ENCODE measurements at regions not wholly inside any gene's neighbourhood (a gene's known extent, or its start where the extent isn't known, plus 50 kb on each side); places are given as distances from the start of the nearest gene placed in this dataset.

- no peaks in the 10 kb centered on the region for H3K4me1 Mint-ChIP-seq (ENCODE audit: low read depth in 2 of 2)
- H3K27ac Mint-ChIP-seq: no peak overlapping the region
- no peaks in the 10 kb centered on the region for H3K36me3 Mint-ChIP-seq (ENCODE audit: insufficient read depth)
- DNase-seq (no peak), ATAC-seq (replicated peaks) (no peak)
- no peaks in the 10 kb centered on the region for H3K27me3 Mint-ChIP-seq
- H3K9me3 Mint-ChIP-seq: peaks cover 8 to 18% of the 10 kb centered on the region in 2 donors
- H3K4me3 Mint-ChIP-seq: no peak overlapping the region
Observed at GRCh38 chr4:181202240-181202639, 1041.0 kb upstream of the TENM3 start.

- Mint-ChIP-seq H3K27me3 (no peaks in the 10 kb centered on the region), H3K4me3 (no peak overlapping the region), H3K36me3 (ENCODE audit: insufficient read depth) (no peaks in the 10 kb centered on the region), H3K4me1 (ENCODE audit: low read depth in 2 of 2) (no peaks in the 10 kb centered on the region), H3K9me3 (peaks cover 8 to 22% of the 10 kb centered on the region in 2 donors), H3K27ac (no peak overlapping the region)
- DNase-seq (no peak), ATAC-seq (replicated peaks) (no peak)
Observed at GRCh38 chr4:181204109-181204508, 1039.1 kb upstream of the TENM3 start.

GRCh38 chr4:181213551-181213950 lies 1029.7 kb upstream of the TENM3 start:
- H3K36me3 Mint-ChIP-seq (ENCODE audit: insufficient read depth): no peaks in the 10 kb centered on the region
- H3K4me1 Mint-ChIP-seq (ENCODE audit: low read depth in 2 of 2): no peaks in the 10 kb centered on the region

GRCh38 chr4:181216501-181216900 lies 1026.7 kb upstream of the TENM3 start:
- Mint-ChIP-seq H3K4me1 (ENCODE audit: low read depth in 2 of 2) (no peaks in the 10 kb centered on the region), H3K27me3 (no peaks in the 10 kb centered on the region), H3K27ac (no peak overlapping the region), H3K36me3 (ENCODE audit: insufficient read depth) (no peaks in the 10 kb centered on the region), H3K4me3 (no peak overlapping the region), H3K9me3 (peaks cover 1 to 14% of the 10 kb centered on the region in 2 donors)
- no peak for ATAC-seq (replicated peaks)
- no peak for DNase-seq

More at GRCh38 chr4:181213551-181213950, 1029.7 kb upstream of the TENM3 start:
- H3K27ac Mint-ChIP-seq: no peak overlapping the region
- peaks cover 10 to 16% of the 10 kb centered on the region in 2 donors for H3K9me3 Mint-ChIP-seq
- H3K27me3 Mint-ChIP-seq: no peaks in the 10 kb centered on the region
- DNase-seq (no peak), ATAC-seq (replicated peaks) (no peak)
- H3K4me3 Mint-ChIP-seq: no peak overlapping the region

GRCh38 chr4:181219783-181220416 lies 1023.3 kb upstream of the TENM3 start:
- H3K27ac Mint-ChIP-seq: no peak overlapping the region
- H3K4me3 Mint-ChIP-seq: no peak overlapping the region
- H3K4me1 Mint-ChIP-seq (ENCODE audit: low read depth in 2 of 2): no peaks in the 10 kb centered on the region
- H3K9me3 Mint-ChIP-seq: peaks cover 3 to 11% of the 10 kb centered on the region in 2 donors
- no peaks in the 10 kb centered on the region for H3K36me3 Mint-ChIP-seq (ENCODE audit: insufficient read depth)
- ATAC-seq (replicated peaks) (no peak), DNase-seq (no peak)
- no peaks in the 10 kb centered on the region for H3K27me3 Mint-ChIP-seq

- no peak for DNase-seq
- no peak for ATAC-seq (replicated peaks)
- peaks cover 2 to 13% of the 10 kb centered on the region in 2 donors for H3K9me3 Mint-ChIP-seq
- no peaks in the 10 kb centered on the region for H3K4me1 Mint-ChIP-seq (ENCODE audit: low read depth in 2 of 2)
- no peaks in the 10 kb centered on the region for H3K27me3 Mint-ChIP-seq
- no peaks in the 10 kb centered on the region for H3K36me3 Mint-ChIP-seq (ENCODE audit: insufficient read depth)
- no peak overlapping the region for H3K4me3 Mint-ChIP-seq
- no peak overlapping the region for H3K27ac Mint-ChIP-seq
Observed at GRCh38 chr4:181224852-181225251, 1018.4 kb upstream of the TENM3 start.

- no peak for DNase-seq
- Mint-ChIP-seq H3K9me3 (peaks cover 1 to 13% of the 10 kb centered on the region in 2 donors), H3K36me3 (ENCODE audit: insufficient read depth) (no peaks in the 10 kb centered on the region), H3K27me3 (no peaks in the 10 kb centered on the region), H3K27ac (no peak overlapping the region), H3K4me3 (no peak overlapping the region), H3K4me1 (ENCODE audit: low read depth in 2 of 2) (no peaks in the 10 kb centered on the region)
- ATAC-seq (replicated peaks): no peak
Observed at GRCh38 chr4:181225616-181226261, 1017.5 kb upstream of the TENM3 start.

GRCh38 chr4:181234951-181235680 lies 1008.1 kb upstream of the TENM3 start:
- no peak for ATAC-seq (replicated peaks)
- Mint-ChIP-seq H3K4me3 (no peak overlapping the region), H3K27me3 (no peaks in the 10 kb centered on the region), H3K4me1 (ENCODE audit: low read depth in 2 of 2) (no peaks in the 10 kb centered on the region), H3K9me3 (peaks cover 0 to 3% of the 10 kb centered on the region in 2 donors), H3K27ac (no peak overlapping the region), H3K36me3 (ENCODE audit: insufficient read depth) (no peaks in the 10 kb centered on the region)
- DNase-seq: no peak

- Mint-ChIP-seq H3K9me3 (peaks cover 6 to 10% of the 10 kb centered on the region in 2 donors), H3K27ac (no peak overlapping the region), H3K36me3 (ENCODE audit: insufficient read depth) (no peaks in the 10 kb centered on the region), H3K4me1 (ENCODE audit: low read depth in 2 of 2) (no peaks in the 10 kb centered on the region), H3K27me3 (no peaks in the 10 kb centered on the region), H3K4me3 (no peak overlapping the region)
- ATAC-seq (replicated peaks): no peak
- DNase-seq: no peak
Observed at GRCh38 chr4:181245326-181245725, 997.9 kb upstream of the TENM3 start.

GRCh38 chr4:181249031-181249430 lies 994.2 kb upstream of the TENM3 start:
- no peaks in the 10 kb centered on the region for H3K4me1 Mint-ChIP-seq (ENCODE audit: low read depth in 2 of 2)
- no peaks in the 10 kb centered on the region for H3K36me3 Mint-ChIP-seq (ENCODE audit: insufficient read depth)
- peaks cover 14 to 26% of the 10 kb centered on the region in 2 donors for H3K9me3 Mint-ChIP-seq
- H3K4me3 Mint-ChIP-seq: no peak overlapping the region
- no peaks in the 10 kb centered on the region for H3K27me3 Mint-ChIP-seq
- no peak overlapping the region for H3K27ac Mint-ChIP-seq
- ATAC-seq (replicated peaks) (no peak), DNase-seq (no peak)

- H3K9me3 Mint-ChIP-seq: peaks cover 25 to 35% of the 10 kb centered on the region in 2 donors
- no peak overlapping the region for H3K27ac Mint-ChIP-seq
- H3K36me3 Mint-ChIP-seq (ENCODE audit: insufficient read depth): no peaks in the 10 kb centered on the region
- H3K27me3 Mint-ChIP-seq: no peaks in the 10 kb centered on the region
- H3K4me3 Mint-ChIP-seq: no peak overlapping the region
- ATAC-seq (replicated peaks) (no peak), DNase-seq (no peak)
- no peaks in the 10 kb centered on the region for H3K4me1 Mint-ChIP-seq (ENCODE audit: low read depth in 2 of 2)
Observed at GRCh38 chr4:181254771-181255170, 988.4 kb upstream of the TENM3 start.

GRCh38 chr4:181258569-181258968 lies 984.6 kb upstream of the TENM3 start:
- ATAC-seq (replicated peaks): no peak
- H3K4me1 Mint-ChIP-seq (ENCODE audit: low read depth in 2 of 2): no peaks in the 10 kb centered on the region
- H3K4me3 Mint-ChIP-seq: no peak overlapping the region
- no peaks in the 10 kb centered on the region for H3K27me3 Mint-ChIP-seq
- H3K36me3 Mint-ChIP-seq (ENCODE audit: insufficient read depth): no peaks in the 10 kb centered on the region
- peaks cover 19 to 21% of the 10 kb centered on the region in 2 donors for H3K9me3 Mint-ChIP-seq
- no peak for DNase-seq
- H3K27ac Mint-ChIP-seq: no peak overlapping the region

GRCh38 chr4:181259081-181259709 lies 984.0 kb upstream of the TENM3 start:
- H3K27ac Mint-ChIP-seq: no peak overlapping the region
- no peak for DNase-seq
- H3K9me3 Mint-ChIP-seq: peaks cover 15 to 16% of the 10 kb centered on the region in 2 donors
- H3K27me3 Mint-ChIP-seq: no peaks in the 10 kb centered on the region
- H3K36me3 Mint-ChIP-seq (ENCODE audit: insufficient read depth): no peaks in the 10 kb centered on the region
- H3K4me3 Mint-ChIP-seq: no peak overlapping the region
- H3K4me1 Mint-ChIP-seq (ENCODE audit: low read depth in 2 of 2): no peaks in the 10 kb centered on the region
- ATAC-seq (replicated peaks): no peak

Measured in effector memory CD8-positive, alpha-beta T cell (primary cell).